ENCODE measurements at regions not wholly inside any gene's neighbourhood (a gene's known extent, or its start where the extent isn't known, plus 50 kb on each side); places are given as distances from the start of the nearest gene placed in this dataset.

DNA sequence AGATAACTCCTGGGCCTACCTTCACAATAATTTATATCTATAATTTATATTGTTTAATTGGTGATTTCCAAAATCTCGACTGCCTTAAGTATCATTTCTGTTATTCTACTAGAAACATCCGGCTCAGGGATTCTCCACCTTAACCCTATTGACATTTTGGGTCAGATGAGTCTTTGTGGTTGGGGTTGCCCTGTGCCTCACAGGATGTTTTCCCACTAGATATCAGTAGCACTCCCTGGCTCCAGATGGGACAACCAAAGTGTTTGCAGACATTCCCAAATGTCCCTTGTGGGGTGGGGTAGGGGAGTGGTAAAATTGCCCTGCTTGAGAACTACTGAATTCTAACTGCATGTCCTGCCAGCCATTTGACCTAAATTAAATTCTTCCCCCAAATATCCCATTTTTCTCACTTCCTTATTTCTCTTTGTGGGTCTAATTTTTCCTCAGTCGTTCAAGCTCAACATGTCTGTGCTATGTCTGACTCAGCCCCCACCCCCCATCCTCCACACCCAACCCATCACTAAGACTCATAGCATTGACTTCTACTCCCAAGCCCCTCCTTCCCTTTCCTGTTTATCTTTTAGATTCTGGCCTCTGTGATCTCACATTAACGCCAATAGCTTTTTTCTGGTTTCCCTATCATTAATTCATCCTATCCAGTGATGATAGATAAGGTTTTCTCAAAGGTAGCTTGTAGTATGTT is 545.1 kb downstream of the EFNB2 start:
- no peak overlapping the region for H3K9ac ChIP-seq (ENCODE audit: insufficient read length)
- DNase-seq (ENCODE audit: low read depth, low spot score), result no peak
- TF ChIP-seq FOXP2 (optimal IDR thresholded peaks at IDR 0.05; ENCODE audit: control extremely low read depth, extremely low read length, insufficient read depth) (no peak), EZH2 (IDR thresholded peaks at IDR 0.05) (no peak), POLR2AphosphoS5 (IDR thresholded peaks at IDR 0.05; ENCODE audit: borderline replicate concordance, low read depth, low read length) (no peak)
- no peak overlapping the region for H3K27ac ChIP-seq
- no peak overlapping the region for H3K4me3 ChIP-seq
- H3K9me3 ChIP-seq (ENCODE audit: low read depth, low read length), result no peaks in the 10 kb centered on the region
- H3K36me3 ChIP-seq (ENCODE audit: insufficient read depth, low read length), result no peaks in the 10 kb centered on the region

DNA sequence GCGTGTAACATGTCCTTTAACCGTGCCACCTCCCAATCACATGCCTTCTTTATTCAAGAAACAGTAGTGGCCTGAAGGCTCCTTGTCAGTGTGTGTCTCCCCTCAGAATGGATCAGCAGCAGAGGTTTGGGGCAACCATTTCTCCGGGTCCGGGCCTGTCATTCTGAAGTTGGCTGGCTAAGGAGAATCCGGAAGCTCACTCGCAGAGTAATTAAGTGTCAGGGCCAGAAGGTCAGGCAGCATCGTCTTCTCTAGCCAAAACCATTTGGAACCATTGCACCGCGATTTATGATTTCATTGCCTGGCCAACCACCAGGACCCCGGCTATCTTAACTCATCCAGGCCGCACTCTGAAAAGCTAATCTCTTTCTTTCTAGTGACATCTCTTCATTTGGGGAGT is 550.8 kb downstream of the EFNB2 start:
- no peak for DNase-seq (ENCODE audit: low read depth, low spot score)
- TF ChIP-seq EZH2 (IDR thresholded peaks at IDR 0.05) (no peak), POLR2AphosphoS5 (IDR thresholded peaks at IDR 0.05; ENCODE audit: borderline replicate concordance, low read depth, low read length) (no peak)
- Histone ChIP-seq H3K36me3 (ENCODE audit: insufficient read depth, low read length) (no peaks in the 10 kb centered on the region), H3K9me3 (ENCODE audit: low read depth, low read length) (no peaks in the 10 kb centered on the region), H3K27ac (no peak overlapping the region), H3K4me3 (no peak overlapping the region), H3K9ac (ENCODE audit: insufficient read length) (no peak overlapping the region)

GRCh38 chr13:105984236-105984635 is 551.2 kb downstream of the EFNB2 start:
- Histone ChIP-seq H3K27ac (no peak overlapping the region), H3K9ac (ENCODE audit: insufficient read length) (no peak overlapping the region), H3K36me3 (ENCODE audit: insufficient read depth, low read length) (no peaks in the 10 kb centered on the region), H3K9me3 (ENCODE audit: low read depth, low read length) (no peaks in the 10 kb centered on the region), H3K4me3 (no peak overlapping the region)
- no peak for DNase-seq (ENCODE audit: low read depth, low spot score)
- TF ChIP-seq FOXP2 (optimal IDR thresholded peaks at IDR 0.05; ENCODE audit: control extremely low read depth, extremely low read length, insufficient read depth) (no peak), POLR2AphosphoS5 (IDR thresholded peaks at IDR 0.05; ENCODE audit: borderline replicate concordance, low read depth, low read length) (no peak), EZH2 (IDR thresholded peaks at IDR 0.05) (no peak)

DNA sequence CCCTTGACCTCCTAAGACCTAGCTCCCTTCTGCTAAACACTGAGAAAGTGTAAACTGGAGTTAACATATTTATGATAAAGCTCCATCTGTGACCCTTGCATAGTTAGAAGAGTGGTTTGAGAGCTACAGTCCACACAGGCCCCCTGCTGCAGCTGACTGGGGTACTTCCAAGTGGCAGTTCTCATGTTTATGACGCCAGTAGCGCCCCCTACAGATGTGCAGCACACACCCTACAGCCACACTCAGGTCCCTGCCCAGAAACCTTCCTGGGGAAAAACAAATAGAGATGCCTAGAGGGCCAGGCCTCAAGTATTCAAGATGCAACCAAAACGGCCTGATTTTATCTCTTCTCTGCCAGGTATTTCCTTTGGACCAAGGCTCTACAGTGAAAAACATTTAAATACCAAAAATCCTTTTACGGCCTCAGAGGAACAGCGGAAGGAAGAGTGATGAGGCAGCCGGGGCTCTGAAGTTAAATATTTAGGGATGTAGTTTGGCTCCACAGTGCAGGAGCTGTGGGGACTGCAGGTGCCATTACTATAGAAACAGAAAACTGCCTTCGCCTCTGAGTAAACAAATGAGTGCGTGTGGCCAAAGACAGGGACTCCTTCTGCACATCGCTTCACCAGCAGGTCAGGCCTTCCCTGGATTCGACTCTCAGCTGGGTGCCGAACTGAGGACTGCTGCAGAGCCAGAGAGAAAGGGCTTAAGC is 553.1 kb downstream of the EFNB2 start:
- DNase-seq (ENCODE audit: low read depth, low spot score), result no peak
- H3K36me3 ChIP-seq (ENCODE audit: insufficient read depth, low read length), result no peaks in the 10 kb centered on the region

GRCh38 chr13:105979131-105980011 is 556.1 kb downstream of the EFNB2 start:
- DNase-seq (ENCODE audit: low read depth, low spot score), result no peak
- Histone ChIP-seq H3K27ac (no peak overlapping the region), H3K9ac (ENCODE audit: insufficient read length) (no peak overlapping the region), H3K36me3 (ENCODE audit: insufficient read depth, low read length) (no peaks in the 10 kb centered on the region), H3K9me3 (ENCODE audit: low read depth, low read length) (no peaks in the 10 kb centered on the region), H3K4me3 (no peak overlapping the region)
- TF ChIP-seq POLR2AphosphoS5 (IDR thresholded peaks at IDR 0.05; ENCODE audit: borderline replicate concordance, low read depth, low read length) (no peak), EZH2 (IDR thresholded peaks at IDR 0.05) (no peak), FOXP2 (optimal IDR thresholded peaks at IDR 0.05; ENCODE audit: control extremely low read depth, extremely low read length, insufficient read depth) (no peak)

More for the DNA sequence above, 553.1 kb downstream of the EFNB2 start:
- Histone ChIP-seq H3K9me3 (ENCODE audit: low read depth, low read length) (no peaks in the 10 kb centered on the region), H3K4me3 (no peak overlapping the region), H3K27ac (no peak overlapping the region), H3K9ac (ENCODE audit: insufficient read length) (no peak overlapping the region)
- TF ChIP-seq FOXP2 (optimal IDR thresholded peaks at IDR 0.05; ENCODE audit: control extremely low read depth, extremely low read length, insufficient read depth) (no peak), POLR2AphosphoS5 (IDR thresholded peaks at IDR 0.05; ENCODE audit: borderline replicate concordance, low read depth, low read length) (no peak), EZH2 (IDR thresholded peaks at IDR 0.05) (no peak)

- Histone ChIP-seq H3K36me3 (ENCODE audit: insufficient read depth, low read length) (no peaks in the 10 kb centered on the region), H3K27ac (no peak overlapping the region), H3K9ac (ENCODE audit: insufficient read length) (no peak overlapping the region), H3K4me3 (no peak overlapping the region), H3K9me3 (ENCODE audit: low read depth, low read length) (no peaks in the 10 kb centered on the region)
- no peak for TF ChIP-seq POLR2AphosphoS5 (IDR thresholded peaks at IDR 0.05; ENCODE audit: borderline replicate concordance, low read depth, low read length)
- TF ChIP-seq EZH2 (IDR thresholded peaks at IDR 0.05), result no peak
- TF ChIP-seq FOXP2 (optimal IDR thresholded peaks at IDR 0.05; ENCODE audit: control extremely low read depth, extremely low read length, insufficient read depth), result no peak
- DNase-seq (ENCODE audit: low read depth, low spot score), result no peak
These were observed 561.1 kb downstream of the EFNB2 start for GRCh38 chr13:105974380-105974779.

DNA sequence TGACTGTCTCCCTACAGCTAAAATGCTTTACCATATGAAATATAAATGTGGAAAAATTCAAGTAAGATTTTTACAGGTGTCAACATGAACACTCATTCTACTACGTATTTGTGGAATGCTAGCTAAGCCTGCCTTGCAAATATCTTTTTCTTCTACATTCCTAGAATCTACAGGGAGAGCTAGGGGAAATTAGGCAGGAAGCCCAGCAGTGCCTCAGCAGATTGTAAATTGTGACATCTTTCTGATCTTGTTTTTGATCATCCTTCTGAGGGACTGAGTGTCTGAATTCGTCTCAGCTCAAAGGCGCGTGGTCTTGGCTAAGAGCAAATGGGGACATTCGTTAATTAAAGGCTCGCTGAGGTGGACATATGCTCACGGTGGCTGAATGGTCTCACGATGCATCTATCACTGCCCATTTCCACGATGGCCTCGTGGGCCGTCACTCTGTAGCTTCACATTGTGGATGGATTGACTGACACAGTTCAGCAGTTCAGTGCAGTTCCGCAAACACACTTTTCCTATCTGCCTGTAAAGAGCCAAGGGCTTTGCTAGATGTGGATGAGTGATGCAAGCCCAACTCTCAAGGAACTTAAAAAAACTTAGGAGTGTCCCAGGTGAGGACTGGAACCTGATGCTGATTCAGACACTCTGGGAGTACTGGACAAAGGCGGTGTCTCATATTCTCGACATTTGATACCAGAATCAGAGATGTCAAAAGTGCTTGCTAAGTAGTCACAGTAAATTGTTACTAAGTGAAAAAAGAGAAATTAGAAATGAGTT is 562.5 kb downstream of the EFNB2 start:
- Histone ChIP-seq H3K9me3 (ENCODE audit: low read depth, low read length) (no peaks in the 10 kb centered on the region), H3K9ac (ENCODE audit: insufficient read length) (no peak overlapping the region), H3K27ac (no peak overlapping the region), H3K36me3 (ENCODE audit: insufficient read depth, low read length) (no peaks in the 10 kb centered on the region), H3K4me3 (no peak overlapping the region)
- TF ChIP-seq FOXP2 (optimal IDR thresholded peaks at IDR 0.05; ENCODE audit: control extremely low read depth, extremely low read length, insufficient read depth), result no peak
- no peak for TF ChIP-seq POLR2AphosphoS5 (IDR thresholded peaks at IDR 0.05; ENCODE audit: borderline replicate concordance, low read depth, low read length)
- TF ChIP-seq EZH2 (IDR thresholded peaks at IDR 0.05), result no peak
- DNase-seq (ENCODE audit: low read depth, low spot score), result no peak

Data from SK-N-MC (cell line).